SIG-M5 treated with dmso at 0.1 percent for 504 hours (cell line): ENCODE measurements at regions not wholly inside any gene's neighbourhood (a gene's known extent, or its start where the extent isn't known, plus 50 kb on each side); places are given as distances from the start of the nearest gene placed in this dataset.
A peak's percentile ranks its signal among the peaks of the same experiment; 100 is the strongest.
"Not testable (repeated sequence)": the region's sequence is repeated elsewhere in the genome, so short reads cannot be mapped to it uniquely, and the experiment has no call there.

Source experiments
- DNase-seq: peaks from one replicate; lab custom pipeline; 2025; ENCODE audit not compliant: unreplicated experiment; lab: John Stamatoyannopoulos, UW

DNA sequence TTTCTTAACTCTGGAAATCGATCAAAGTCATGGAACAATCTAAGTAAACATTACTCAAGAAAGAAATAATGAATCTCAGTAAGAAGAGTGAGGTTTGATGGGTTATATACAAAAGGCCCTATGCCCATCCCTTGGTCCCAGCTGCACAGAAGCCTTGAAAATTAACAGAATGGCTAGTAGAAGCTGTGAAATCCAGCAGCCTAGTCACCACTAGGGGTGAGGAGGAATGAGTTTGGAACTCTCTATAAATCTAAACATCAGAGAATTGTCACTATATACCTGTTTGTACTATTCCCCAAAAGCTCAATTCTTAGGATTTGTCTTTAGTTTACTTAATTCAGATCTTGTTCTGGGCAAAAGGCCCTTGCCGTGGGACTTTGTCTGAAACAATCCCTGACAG is 313.9 kb upstream of the GRID2 start:
- DNase-seq: no peak

DNA sequence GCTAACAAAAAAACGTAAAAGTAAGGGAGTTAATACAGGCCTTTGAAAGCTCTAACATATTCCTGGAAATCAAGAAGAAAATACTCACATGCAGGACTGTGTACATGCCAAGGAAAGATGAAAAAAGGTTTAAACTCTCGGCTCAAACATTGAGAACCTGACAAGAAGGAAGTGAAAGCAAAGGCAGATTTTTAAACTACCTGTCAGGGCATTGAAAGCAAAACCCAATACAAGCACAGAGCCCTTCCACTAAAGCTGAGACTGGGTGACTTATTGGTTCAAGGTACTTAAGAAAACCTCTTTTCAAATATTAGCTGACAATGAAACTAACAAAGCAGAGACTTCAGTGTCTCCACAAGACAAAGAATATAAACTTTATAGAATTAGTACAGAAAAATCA is 313.0 kb upstream of the GRID2 start:
- DNase-seq: no peak

DNA sequence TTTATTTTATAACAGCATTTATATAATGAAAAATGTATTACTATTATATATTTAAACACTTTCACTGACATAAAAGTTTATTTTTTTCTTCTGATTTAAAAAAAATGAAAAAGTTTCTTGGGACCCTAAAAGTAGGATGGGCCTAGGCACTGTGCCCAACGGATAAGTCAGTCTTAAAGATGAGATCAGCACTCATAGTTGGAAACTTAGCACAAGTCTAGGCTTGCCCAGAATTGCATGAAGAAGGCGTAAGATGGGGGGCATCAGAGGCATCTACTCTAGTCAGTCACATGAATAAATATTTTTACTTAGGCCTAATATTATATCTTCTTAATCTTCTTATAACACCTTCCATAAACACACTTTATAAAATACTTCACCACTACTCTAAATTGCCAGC is 306.7 kb upstream of the GRID2 start:
- DNase-seq: no peak

DNA sequence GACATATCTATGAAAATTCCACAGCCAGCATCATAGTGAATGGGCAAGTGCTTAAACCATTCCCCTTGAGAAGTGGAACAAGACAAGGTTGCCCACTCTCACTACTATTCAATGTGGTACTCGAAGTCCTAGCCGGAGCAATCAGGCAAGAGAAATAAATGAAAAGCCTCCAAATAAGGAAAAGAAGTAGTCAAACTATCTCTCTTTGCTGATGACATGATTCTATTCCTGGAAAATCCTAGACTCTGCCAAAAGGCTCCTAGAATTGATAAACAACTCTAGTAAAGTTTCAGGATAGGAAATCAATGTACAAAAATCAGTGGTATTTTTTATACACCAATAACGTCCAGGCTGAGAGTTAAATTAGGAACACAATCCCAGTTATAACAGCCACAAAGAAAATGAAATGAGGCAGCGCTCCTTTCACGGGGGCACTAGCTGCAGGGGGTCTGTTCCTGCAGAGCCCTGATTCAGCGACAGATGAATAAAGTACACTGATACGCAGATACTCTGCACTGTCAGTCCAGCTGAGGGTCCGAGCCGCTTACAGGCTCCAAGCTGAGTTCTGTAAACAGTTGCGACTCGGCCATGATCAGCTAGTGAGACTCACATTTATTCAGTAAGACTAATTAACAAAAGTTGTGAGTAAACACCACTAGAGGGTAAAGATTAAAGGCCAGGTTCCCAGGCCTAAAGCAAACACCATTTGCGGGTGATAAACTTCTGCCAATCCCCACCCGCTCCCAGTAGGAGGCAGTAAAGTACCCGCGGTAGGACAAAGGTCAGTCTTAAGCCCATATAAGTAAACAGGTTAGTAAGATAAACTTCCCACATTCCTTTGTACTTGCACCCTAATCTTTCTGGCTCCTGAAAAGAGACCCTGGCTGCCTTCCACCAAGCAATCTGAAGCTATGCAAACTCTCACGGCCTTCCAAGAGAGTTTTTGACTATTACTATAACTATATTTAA is 290.6 kb upstream of the GRID2 start:
- no peak for DNase-seq

DNA sequence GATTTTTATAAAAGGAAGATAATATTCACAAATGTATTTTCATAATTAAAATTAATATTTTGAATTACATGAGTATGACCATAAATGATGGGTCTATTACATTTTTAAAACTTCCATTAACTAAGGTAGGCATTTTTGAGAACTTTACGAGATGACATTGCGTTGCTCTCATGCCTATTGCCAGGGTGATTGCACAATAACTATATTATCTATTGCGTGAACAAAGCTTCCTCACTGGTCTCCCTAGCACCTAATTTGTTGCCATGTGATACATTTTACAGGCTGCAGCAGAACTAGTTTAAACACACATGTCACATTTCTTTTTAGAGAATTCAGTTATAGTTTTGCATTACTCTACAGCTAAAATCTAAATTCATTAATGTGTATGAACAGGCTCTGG is 289.7 kb upstream of the GRID2 start:
- peak; percentile 0 for DNase-seq

DNA sequence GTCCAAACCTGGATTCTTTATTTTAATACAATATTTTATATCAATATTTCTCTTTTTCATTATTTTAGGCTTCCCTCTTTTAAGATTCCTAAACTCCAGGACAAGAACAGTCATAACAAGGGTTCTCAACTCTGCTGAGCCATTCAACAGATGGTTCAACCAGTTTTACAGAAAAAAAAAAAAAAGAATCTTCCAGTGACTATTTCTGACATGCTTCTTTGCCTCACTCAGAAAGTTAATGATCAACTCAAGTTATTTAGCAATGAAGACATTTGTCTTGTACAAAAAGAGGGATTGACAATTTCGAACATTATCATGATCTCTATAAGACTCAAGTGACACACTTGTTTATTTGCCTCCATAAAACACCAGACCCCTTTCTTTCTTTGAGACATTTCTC is 282.6 kb upstream of the GRID2 start:
- DNase-seq: no peak

DNA sequence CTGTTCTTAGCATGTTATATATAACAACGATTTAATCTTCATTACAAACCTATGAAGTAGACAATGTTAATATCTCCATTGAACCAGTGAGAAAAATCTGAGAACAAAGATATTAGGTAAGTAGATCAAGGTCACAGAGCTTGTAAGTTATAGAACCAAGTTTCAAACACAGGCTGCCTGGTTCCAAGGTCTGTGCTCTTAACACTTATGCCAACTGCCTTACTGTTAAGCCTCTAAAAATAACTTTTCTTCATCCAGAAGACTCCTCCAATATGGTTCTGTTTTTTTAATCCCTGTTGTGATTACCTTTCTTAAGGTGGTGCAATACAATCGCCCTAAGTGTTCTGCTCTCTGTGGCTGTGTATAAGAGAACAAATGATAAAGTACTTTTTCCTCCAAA is 282.0 kb upstream of the GRID2 start:
- no peak for DNase-seq

DNA sequence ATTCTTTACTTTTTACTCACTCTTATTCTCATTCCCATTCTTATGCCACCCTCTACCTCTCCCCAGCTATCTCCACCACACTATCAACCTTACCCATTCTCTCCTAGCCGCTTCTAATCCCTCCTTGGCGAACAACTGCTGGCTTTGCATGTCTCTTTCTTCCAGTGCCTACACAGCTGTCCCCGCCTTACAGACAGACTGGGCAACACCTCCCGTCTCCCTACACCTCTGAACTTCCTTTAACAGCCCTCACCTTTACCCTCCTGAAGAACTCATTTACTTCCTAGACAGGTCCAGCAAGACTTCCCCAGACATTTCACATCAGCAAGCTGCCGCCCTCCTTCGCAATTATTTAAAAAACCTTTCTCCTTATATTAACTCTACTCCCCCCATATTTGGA is 274.9 kb upstream of the GRID2 start:
- not testable (repeated sequence) for DNase-seq

DNA sequence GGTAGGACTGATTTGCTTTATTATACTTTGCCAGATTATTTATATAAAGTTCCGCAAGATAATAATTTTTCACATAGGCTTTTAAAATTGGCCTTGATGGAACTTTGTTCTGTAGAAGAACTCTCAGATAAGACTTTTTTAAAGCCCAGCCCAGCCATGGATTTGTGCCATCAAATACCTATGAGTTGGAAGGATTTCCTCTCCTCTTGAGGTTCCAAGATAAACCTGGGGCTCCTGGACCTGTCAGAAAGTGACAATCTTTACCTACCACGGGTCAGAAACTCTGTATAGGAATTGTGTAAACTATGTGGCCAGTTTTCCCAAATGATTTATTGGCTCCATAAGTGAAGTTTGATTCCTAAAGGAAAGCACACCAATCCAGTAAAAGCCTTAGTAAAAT is 271.9 kb upstream of the GRID2 start:
- DNase-seq: no peak

DNA sequence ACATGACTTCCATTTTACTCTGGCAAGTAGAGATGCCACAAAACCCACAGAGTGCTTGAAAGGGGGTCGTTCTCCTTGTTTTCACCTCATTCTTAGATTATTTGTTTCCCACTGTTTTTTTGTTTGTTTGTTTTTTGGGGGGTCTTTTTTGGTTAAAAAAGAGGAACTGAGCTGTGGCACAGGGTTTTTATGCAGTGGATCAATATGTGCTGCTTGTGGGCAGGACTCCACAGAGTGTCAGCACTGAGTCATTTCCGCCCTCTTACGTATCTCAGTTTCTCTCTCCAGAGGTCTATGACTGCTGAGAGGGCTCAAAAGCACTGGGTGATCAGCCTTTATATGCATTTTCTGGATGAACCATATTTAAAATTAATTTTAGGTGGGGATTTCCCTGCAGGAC is 268.1 kb upstream of the GRID2 start:
- DNase-seq: no peak

DNA sequence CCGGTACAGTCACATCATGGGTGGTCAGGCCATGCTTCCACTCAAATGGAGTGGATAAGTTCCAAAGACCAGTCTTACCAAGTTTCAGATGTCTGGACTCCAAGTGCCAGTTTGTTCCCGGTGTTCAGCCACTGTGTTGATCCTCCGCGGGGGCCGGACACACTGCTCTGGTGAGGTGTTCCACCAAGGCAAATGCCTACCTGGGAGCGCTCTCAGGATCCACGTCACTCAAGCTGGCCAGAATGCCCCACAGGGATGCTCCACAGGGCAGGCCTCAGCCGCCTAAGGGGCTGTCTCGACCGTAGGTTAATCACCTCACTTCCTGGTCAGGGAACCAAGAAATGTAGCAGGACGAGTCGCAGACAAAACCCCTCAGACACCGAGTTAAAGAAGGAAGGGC is 258.0 kb upstream of the GRID2 start:
- no peak for DNase-seq

DNA sequence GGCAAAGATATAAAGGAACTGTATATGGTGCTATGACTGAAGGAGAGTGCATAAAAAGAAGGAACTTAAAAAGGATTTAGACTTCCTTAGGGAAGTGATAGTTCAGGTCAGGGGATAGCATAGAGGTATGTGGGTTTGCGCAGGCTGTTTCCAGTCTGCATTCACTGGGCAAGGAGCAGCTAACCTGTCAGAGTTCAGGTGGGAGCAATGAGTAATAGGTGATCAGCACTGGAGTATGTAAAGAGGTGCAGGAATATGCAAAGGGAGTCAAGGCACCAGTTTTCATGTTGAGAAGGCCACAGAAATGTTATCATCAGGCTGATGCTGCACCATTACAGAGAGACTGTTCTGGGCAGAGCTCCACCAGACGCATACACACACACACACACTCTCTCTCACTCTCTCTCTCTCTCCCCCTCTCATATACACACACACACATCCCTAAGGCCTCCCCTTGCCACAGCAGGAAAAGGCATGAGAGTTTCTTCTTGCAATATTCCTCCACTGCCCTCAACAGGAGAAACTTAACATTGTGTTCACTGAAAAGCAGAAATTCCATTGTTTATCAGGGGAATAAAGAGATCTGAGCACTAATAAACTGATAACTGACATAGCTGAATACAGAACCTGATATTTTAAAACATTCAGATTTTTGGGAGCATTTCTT is 256.4 kb upstream of the GRID2 start:
- peak; percentile 0 for DNase-seq

DNA sequence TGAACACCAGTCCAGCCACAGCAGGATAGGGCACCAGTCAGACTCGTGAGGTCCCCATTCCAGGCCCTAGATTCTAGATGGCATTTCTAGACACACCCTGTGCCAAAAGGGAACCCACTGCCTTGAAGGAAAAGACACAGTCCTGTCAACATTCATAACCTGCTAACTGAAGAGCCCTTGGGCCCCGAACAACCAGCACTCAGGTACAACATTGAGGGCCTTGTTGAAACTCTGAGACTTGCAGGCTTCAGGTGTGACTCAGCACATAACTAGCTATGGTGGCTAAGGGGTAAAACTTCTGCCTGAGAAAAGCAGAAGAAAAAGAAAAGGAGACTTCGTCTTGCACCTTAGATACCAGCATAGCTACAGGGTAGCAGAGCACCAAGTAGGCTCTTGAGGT is 252.9 kb upstream of the GRID2 start:
- DNase-seq: no peak

DNA sequence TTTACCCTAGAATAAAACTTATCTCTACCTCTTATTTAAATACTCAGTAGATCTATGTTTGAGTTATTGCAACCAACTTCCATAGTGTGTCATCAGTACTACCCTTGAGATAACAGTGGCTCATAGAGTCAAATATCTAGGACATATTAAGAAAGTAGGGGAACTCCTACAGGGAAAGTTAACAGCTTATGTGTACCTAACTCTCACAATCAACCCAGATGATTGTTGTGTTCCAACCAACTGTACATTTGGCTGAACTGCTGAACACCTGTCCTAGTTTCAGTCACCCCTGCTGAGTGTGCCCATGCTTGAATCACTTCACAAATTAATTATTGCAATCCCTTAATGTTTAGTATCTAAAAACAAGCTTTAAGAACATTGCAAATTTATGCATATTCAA is 244.2 kb upstream of the GRID2 start:
- DNase-seq: no peak

DNA sequence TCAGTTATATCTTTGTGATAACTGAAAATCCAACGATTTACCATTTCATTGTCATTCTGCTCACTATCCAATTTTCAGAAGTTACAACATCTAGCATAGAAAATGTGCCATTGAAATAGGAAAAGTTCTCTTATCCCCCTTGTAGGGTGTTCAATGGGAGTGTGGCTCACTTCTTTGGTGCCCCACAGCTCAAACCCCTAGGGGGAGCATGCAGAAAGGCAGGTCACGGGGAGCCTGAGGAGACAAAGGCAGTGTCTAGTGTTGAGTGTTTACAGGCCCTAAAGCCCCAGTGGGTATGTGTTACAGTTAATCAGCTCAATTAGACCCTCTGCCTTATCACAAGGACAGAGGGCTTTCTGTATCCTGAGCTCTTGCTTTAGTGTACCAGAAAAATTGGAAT is 243.4 kb upstream of the GRID2 start:
- no peak for DNase-seq

DNA sequence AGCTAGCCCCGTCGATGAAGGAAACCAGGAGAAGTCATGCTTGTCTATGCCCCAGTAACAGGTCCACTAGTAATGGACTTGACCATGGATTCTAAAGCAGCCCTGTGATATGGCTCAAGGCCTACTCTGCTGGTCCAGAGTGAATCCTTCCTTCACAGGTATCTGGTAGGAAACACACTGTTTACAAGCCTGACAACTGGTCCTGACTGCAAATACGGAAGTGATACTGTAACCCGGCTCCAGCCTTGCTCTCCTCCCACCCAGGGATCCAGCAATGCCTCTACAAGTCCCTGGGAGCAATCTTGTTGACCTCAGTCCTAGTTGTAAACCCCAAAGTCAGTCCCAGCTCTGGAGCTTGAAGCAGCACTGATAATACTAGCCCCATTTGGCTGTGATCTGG is 239.2 kb upstream of the GRID2 start:
- peak; percentile 0 for DNase-seq

DNA sequence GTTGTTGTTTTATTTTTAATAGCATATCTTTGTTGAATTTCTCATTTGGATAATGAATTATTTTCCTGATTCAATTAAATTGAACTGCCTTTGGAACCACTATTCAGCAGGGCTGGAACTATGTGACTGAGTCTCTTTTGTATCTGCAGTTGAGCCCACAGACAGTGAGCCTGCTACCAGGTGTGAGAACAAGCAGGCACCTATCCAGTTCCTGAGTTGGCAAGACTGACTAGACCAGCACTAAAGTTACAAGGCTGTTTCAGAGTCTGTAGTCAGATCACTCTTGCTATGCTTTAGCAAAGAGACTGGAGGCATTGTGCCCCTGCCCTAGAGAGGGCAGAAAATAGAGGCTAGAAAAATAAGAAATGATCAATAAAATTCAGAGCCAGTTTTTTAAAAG is 237.3 kb upstream of the GRID2 start:
- DNase-seq: no peak

DNA sequence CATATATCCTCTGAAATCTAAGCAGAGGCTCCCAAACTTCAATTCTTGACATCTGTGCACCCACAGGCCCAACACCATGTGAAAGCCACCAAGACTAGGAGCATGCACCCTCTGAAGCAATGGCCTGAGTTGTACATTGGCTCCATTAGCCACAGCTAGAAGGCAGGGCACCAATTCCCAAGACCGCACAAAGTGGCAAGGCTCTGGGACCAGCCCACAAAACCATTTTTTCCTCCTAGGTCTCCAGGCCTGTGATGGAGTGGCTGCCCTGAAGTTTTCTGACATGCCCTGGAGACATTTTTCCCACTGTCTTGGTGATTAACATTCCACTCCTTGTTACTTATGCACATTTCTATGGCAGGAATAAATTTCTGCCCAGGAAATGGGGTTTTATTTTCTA is 232.2 kb upstream of the GRID2 start:
- DNase-seq: no peak

DNA sequence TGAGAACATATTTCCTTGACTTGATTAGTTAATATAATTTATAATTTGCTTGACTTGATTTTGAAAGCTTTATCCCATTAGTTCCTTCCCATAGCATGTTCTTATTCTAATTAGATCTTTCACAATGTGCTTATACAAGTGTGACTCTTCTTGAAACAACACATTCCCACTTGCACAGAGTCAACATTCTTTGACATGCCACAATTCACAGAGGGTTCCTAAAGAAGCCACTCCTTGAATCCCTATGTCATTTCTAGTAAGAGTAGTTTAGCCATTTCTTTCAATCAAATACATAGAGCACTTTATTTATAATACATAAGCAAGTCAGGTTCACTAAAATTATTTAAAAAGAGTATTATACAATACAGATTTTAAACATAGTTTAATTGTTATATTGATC is 228.9 kb upstream of the GRID2 start:
- DNase-seq: no peak

DNA sequence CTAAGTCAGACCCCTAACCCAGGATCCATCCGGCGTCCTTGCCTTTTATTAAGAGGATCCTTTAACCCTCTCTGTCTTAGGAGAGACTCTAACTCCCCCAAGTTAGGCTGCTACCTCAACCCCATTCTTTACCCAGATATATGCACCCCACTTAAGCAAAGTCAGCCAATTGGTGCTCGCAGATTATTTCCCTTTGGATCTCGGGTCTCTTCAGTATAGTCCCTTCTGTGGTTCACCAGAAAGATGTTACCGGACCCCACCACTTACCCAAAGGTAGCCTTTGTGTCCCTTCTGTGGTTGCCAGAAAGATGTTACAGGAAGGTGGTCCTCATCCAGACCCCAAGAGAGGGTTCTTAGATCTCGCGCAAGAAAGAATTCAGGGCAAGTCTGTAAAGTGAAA is 212.9 kb upstream of the GRID2 start:
- no peak for DNase-seq

DNA sequence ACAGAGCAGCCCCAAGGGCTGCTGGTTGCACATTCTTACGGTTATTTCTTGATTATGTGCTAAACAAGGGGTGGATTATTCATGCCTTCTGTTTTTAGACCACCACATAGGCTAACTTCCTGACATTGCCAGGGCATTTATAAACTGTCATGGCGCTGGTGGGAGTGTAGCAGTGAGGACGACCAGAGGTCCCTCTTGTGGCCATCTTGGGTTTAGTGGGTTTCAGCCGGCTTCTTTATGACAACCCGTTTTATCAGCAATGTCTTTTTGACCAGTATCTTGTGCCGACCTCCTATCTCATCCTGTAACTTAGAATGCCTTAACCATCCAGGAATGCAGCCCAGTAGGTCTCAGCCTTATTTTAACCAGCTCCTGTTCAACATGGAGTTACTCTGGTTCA is 212.4 kb upstream of the GRID2 start:
- no peak for DNase-seq

DNA sequence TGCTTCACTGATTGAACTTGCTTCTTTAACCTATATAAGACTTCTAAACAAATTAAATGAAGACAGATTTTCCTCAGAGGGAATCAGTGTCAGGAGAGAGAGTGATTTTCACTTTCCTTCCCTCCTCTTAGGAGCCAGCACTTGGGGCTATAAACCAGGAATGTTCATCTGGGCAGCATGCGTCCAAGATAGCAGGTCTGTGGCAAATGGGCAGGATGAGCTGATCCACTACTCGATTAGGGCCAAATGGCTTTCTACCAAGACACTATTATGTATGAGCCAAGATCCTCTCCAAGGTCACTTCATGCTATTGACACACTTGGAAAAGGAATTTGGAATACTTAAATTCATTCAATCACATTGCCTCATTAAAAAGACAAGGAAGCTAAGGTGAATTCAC is 203.9 kb upstream of the GRID2 start:
- DNase-seq: no peak

DNA sequence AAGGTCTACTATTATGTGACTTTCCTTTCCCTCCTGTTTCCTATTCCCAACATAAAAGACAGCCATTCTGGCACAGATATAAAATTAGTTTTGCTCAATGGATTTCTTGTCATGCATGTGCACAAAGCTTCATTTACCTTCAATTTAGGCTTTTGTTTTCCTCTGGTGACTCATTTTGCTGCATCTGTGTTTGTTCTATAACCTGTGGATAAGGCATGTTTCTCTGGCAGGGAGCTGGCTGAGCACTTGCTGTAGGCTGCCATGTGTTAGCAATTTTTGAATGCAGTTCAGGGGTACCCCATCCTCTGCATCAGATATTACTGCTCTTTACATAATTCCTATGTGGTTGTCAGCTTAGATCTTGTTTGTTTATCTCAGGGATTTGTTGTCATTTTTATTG is 202.8 kb upstream of the GRID2 start:
- no peak for DNase-seq
